MCF 10A (cell line): ENCODE measurements at regions not wholly inside any gene's neighbourhood (a gene's known extent, or its start where the extent isn't known, plus 50 kb on each side); places are given as distances from the start of the nearest gene placed in this dataset.

Experiments
- BruUV-seq: library from RNA; stranded (reverse); fragments of 400-500 nt; replicated peaks from 2 replicates; lab custom pipeline; 2021; lab: Mats Ljungman, UMichigan
- CTCF ChIA-PET: fragments of 300-600 bp; sonication (Branson Sonifier 250); formaldehyde crosslinking; extraction: SDS; loops from one replicate; lab custom pipeline; 2021; ENCODE audit warnings: antibody characterized with exemption, inconsistent platforms; lab: Yijun Ruan, JAX
- POLR2A ChIA-PET: fragments of 300-600, 350-650 bp; sonication (Branson Sonifier 250); formaldehyde crosslinking; extraction: SDS; loops from one replicate; lab custom pipeline; 2020; ENCODE audit warnings: antibody characterized with exemption, inconsistent platforms; lab: Yijun Ruan, JAX
- DNase-seq: peaks from one replicate; pipeline ENCODE4 v3.0.0-alpha.2; 2018; ENCODE audit not compliant: unreplicated experiment
- H3K27ac Mint-ChIP-seq: one replicate; pipeline ENCODE4 v1.8.0; 2022; ENCODE audit warnings: mild to moderate bottlenecking, low read depth, mixed read lengths; ENCODE audit not compliant: unreplicated experiment
- H3K27me3 Mint-ChIP-seq: one replicate; pipeline ENCODE4 v1.8.0; 2022; ENCODE audit warnings: mixed read lengths; ENCODE audit not compliant: insufficient read depth, unreplicated experiment
- H3K36me3 Mint-ChIP-seq: one replicate; pipeline ENCODE4 v1.8.0; 2022; ENCODE audit warnings: mild to moderate bottlenecking, moderate library complexity, mixed read lengths; ENCODE audit not compliant: insufficient read depth, unreplicated experiment
- H3K4me1 Mint-ChIP-seq: one replicate; pipeline ENCODE4 v1.8.0; 2022; ENCODE audit warnings: mixed read lengths; ENCODE audit not compliant: insufficient read depth, unreplicated experiment
- H3K4me3 Mint-ChIP-seq: one replicate; pipeline ENCODE4 v1.8.0; 2022; ENCODE audit warnings: mild to moderate bottlenecking, moderate library complexity, mixed read lengths; ENCODE audit not compliant: unreplicated experiment
- H3K9me3 Mint-ChIP-seq: one replicate; pipeline ENCODE4 v1.8.0; 2022; ENCODE audit warnings: mixed read lengths; ENCODE audit not compliant: unreplicated experiment
- intact Hi-C: fragments of 100-400 bp; cut with micrococcal nuclease; formaldehyde crosslinking; loops from 2 replicates; pipeline ENCODE4 v1.14.1; 2022
- TF ChIP-seq, protein P1 (sequence below): fragments of 200-600 bp; IDR thresholded peaks from one replicate; pipeline ENCODE4 v1.8.0; 2022; ENCODE audit warnings: antibody characterized with exemption, mild to moderate bottlenecking; ENCODE audit not compliant: unreplicated experiment

DNA sequence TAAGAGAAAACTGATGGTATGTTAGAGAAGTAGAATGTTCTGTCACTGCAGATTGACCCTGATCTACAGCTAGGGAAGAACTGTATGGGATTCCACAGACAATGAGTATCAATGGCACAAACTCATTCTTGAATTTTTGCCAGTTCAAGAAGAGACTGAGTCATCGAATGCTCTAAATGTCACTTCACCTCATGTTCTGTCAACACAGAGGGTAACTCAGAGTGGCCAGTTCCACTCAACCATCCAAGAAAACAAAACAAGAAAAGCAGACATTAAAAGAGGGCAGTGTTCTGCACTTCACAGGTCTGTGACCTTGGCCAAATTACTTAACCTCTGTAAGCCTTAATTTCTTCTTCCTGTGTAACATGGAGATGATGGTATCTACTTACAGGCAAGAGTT is 132.2 kb upstream of the HMHB1 start:
- Mint-ChIP-seq H3K27me3 (no peaks in the 10 kb centered on the region), H3K27ac (no peak overlapping the region), H3K36me3 (no peaks in the 10 kb centered on the region), H3K9me3 (no peaks in the 10 kb centered on the region), H3K4me1 (peaks cover 9% of the 10 kb centered on the region), H3K4me3 (no peak overlapping the region)
- ChIA-PET POLR2A (interaction anchor here (0.6 to 1.1 kb wide), 2 partner anchors 50 to 459 kb away, joined by 3 read pairs; no protein-coding TSS in a partner anchor), CTCF (interaction anchor here (1.2 kb wide), 1 partner anchor 17 kb away, joined by 3 read pairs; no protein-coding TSS in a partner anchor)
- intact Hi-C loops: loop anchor here (10.0 kb wide), 1 partner anchor 515 kb away; no protein-coding TSS in a partner anchor
- TF ChIP-seq, protein P1, sequence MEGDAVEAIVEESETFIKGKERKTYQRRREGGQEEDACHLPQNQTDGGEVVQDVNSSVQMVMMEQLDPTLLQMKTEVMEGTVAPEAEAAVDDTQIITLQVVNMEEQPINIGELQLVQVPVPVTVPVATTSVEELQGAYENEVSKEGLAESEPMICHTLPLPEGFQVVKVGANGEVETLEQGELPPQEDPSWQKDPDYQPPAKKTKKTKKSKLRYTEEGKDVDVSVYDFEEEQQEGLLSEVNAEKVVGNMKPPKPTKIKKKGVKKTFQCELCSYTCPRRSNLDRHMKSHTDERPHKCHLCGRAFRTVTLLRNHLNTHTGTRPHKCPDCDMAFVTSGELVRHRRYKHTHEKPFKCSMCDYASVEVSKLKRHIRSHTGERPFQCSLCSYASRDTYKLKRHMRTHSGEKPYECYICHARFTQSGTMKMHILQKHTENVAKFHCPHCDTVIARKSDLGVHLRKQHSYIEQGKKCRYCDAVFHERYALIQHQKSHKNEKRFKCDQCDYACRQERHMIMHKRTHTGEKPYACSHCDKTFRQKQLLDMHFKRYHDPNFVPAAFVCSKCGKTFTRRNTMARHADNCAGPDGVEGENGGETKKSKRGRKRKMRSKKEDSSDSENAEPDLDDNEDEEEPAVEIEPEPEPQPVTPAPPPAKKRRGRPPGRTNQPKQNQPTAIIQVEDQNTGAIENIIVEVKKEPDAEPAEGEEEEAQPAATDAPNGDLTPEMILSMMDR: no peak
- BruUV-seq: no TSS peak
- DNase-seq: peak; percentile 55

DNA sequence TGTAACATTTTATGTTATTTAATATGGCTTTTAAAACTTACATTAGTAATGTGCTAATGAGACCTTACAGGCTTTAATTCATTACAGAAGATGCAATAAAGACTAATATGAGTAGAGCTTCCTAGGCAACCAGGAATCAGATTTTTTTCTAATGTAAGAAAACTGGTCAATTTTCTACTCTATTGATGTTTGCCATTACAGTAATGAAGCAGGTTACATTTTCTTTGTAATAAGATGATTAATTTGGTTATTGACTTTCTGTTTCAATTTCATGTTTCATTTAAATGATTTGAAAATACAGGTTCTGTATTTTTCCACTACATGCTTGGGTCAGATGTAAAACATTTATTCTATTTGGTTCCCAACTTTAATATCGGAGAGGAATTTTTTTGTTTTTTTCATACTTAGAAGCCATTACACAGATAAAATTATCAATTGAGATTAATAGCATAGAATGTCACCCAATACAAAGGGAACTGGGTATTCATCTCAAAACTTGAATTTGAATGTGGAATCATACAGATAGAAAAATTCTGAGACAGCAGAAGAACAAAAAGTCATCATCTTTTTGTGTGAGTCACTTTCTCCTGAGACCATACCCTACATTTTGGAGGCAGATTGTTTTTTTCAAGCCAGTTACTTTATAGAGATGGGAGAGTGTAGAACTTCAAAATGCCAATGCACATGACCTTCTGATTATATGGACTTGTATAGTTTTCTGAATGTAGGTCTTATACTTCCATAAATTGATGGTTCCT is 133.6 kb upstream of the HMHB1 start:
- Mint-ChIP-seq H3K27ac (no peak overlapping the region), H3K4me3 (no peak overlapping the region), H3K27me3 (no peaks in the 10 kb centered on the region), H3K9me3 (no peaks in the 10 kb centered on the region), H3K4me1 (peaks cover 22% of the 10 kb centered on the region), H3K36me3 (no peaks in the 10 kb centered on the region)
- ChIA-PET POLR2A (no interaction called here), CTCF (no interaction called here)
- DNase-seq: no peak
- TF ChIP-seq, protein P1: no peak
- intact Hi-C loops: no loop called here
- BruUV-seq: no TSS peak

DNA sequence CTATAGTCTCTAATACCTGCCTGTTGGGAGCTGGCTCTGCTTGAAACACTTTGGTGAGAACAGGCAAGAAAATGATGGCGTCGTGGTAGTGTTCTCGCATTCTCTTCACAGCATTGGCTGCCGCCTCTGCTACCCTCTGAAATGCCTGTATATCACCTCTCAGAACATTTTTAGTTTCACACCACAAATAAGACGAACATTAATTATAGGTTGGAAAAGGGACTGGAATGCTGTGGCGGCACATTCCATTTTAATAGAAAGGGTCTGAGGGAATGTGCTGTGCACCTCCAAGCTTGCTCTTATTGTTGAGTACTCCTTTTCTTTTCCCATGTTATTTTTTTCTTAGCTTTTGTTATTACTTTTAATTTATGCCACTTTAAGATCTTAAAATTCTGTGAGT is 134.6 kb upstream of the HMHB1 start:
- no peak for DNase-seq
- no peak overlapping the region for H3K4me3 Mint-ChIP-seq
- H3K9me3 Mint-ChIP-seq: no peaks in the 10 kb centered on the region
- intact Hi-C loops: no loop called here
- H3K27ac Mint-ChIP-seq: no peak overlapping the region
- CTCF ChIA-PET: interaction anchor here (1.5 kb wide), 1 partner anchor 8 kb away, joined by 6 read pairs; no protein-coding TSS in a partner anchor
- no peaks in the 10 kb centered on the region for H3K27me3 Mint-ChIP-seq
- H3K4me1 Mint-ChIP-seq: peaks cover 23% of the 10 kb centered on the region
- BruUV-seq: no TSS peak
- no peaks in the 10 kb centered on the region for H3K36me3 Mint-ChIP-seq
- TF ChIP-seq, protein P1: no peak
- POLR2A ChIA-PET: no interaction called here

DNA sequence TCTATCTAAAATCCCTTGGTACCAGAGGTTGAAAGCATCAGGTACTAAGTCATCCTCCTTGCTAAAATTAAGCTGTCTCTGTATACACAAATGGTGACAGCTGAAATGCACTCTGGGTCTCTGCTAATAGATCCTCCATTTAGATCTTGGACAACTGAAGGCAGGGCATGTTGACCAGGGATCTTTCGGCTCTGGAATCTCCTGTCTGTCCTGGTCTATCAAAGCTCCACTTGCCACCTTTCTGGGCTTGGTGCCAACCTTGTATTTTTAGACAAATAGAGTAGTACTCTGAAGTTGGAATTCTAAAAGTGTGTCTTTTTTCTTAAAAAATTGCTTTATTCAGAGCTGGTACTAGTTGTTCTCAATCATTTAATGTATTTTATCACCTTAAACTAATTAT is 135.2 kb upstream of the HMHB1 start:
- peak; percentile 42 for DNase-seq

More for the DNA sequence above, 135.2 kb upstream of the HMHB1 start:
- intact Hi-C loops: no loop called here
- TF ChIP-seq, protein P1: no peak
- Mint-ChIP-seq H3K9me3 (no peaks in the 10 kb centered on the region), H3K27me3 (no peaks in the 10 kb centered on the region), H3K27ac (no peak overlapping the region), H3K36me3 (no peaks in the 10 kb centered on the region), H3K4me3 (no peak overlapping the region), H3K4me1 (peaks cover 29% of the 10 kb centered on the region)
- POLR2A ChIA-PET: interaction anchor here (0.6 to 1.2 kb wide), 4 partner anchors 14 to 276 kb away, joined by 3 read pairs; no protein-coding TSS in a partner anchor
- no TSS peak for BruUV-seq
- CTCF ChIA-PET: interaction anchor here (0.5 to 1.5 kb wide), 4 partner anchors 9 to 625 kb away, joined by 3 to 6 read pairs (median 4); no protein-coding TSS in a partner anchor
